Ectodermal cell (in vitro differentiated cells): ENCODE measurements at regions not wholly inside any gene's neighbourhood (a gene's known extent, or its start where the extent isn't known, plus 50 kb on each side); places are given as distances from the start of the nearest gene placed in this dataset.

Source experiments
- H3K27ac ChIP-seq: 2 replicates; pipeline ENCODE4 v1.7.0; 2013; ENCODE audit warnings: mild to moderate bottlenecking, low read depth, low read length; ENCODE audit not compliant: insufficient read depth, poor library complexity, severe bottlenecking
- H3K27me3 ChIP-seq: 2 replicates; pipeline ENCODE4 v1.7.0; 2013; ENCODE audit warnings: mild to moderate bottlenecking, low read length; ENCODE audit not compliant: insufficient read depth, control insufficient read depth, poor library complexity, severe bottlenecking
- H3K36me3 ChIP-seq: one replicate; pipeline ENCODE4 v1.7.0; 2013; ENCODE audit warnings: low read length; ENCODE audit not compliant: control insufficient read depth, insufficient read depth
- H3K4me1 ChIP-seq: one replicate; pipeline ENCODE4 v1.7.0; 2013; ENCODE audit warnings: low read length; ENCODE audit not compliant: control insufficient read depth, insufficient read depth
- H3K4me3 ChIP-seq: 2 replicates; pipeline ENCODE4 v1.7.0; 2013; ENCODE audit warnings: low read depth, low read length, control low read depth; ENCODE audit not compliant: insufficient read depth
- H3K9me3 ChIP-seq: 2 replicates; pipeline ENCODE4 v1.7.0; 2013; ENCODE audit warnings: mild to moderate bottlenecking, low read length, moderate library complexity; ENCODE audit not compliant: control insufficient read depth
- WGBS, 2 experiments: methylation state at CpG; one replicate each; pipeline ENCODE4 v1.1.7; 2013; ENCODE audit warnings: missing lambda C conversion rate in 2 of 2; 5-methylcytosine and 5-hydroxymethylcytosine counted together

- Histone ChIP-seq H3K9me3 (no peaks in the 10 kb centered on the region), H3K27ac (no peak overlapping the region), H3K36me3 (no peaks in the 10 kb centered on the region), H3K4me1 (no peaks in the 10 kb centered on the region), H3K27me3 (no peaks in the 10 kb centered on the region), H3K4me3 (no peak overlapping the region)
- 58 to 65% methylated on average over 3 of the region's 3 CpGs for WGBS, 2 experiments
Observed at GRCh38 chr5:120080781-120081180, 383.3 kb upstream of the PRR16 start.

GRCh38 chr5:120082316-120083068 is 381.6 kb upstream of the PRR16 start:
- Histone ChIP-seq H3K4me1 (no peaks in the 10 kb centered on the region), H3K27me3 (no peaks in the 10 kb centered on the region), H3K36me3 (no peaks in the 10 kb centered on the region), H3K27ac (no peak overlapping the region), H3K9me3 (no peaks in the 10 kb centered on the region), H3K4me3 (no peak overlapping the region)
- WGBS, 2 experiments = 96 to 97% methylated on average over 3 of the region's 3 CpGs

- Histone ChIP-seq H3K27me3 (no peaks in the 10 kb centered on the region), H3K4me3 (no peak overlapping the region), H3K27ac (no peak overlapping the region), H3K4me1 (no peaks in the 10 kb centered on the region), H3K9me3 (no peaks in the 10 kb centered on the region), H3K36me3 (no peaks in the 10 kb centered on the region)
Observed at GRCh38 chr5:120083851-120084542, 380.1 kb upstream of the PRR16 start.

GRCh38 chr5:120084543-120084870 is 379.6 kb upstream of the PRR16 start:
- 89 to 95% methylated on average over 1 of the region's 2 CpGs for WGBS, 2 experiments
- no peak overlapping the region for H3K4me3 ChIP-seq

GRCh38 chr5:120086081-120086480 is 378.0 kb upstream of the PRR16 start:
- WGBS, 2 experiments = 75 to 78% methylated on average over 2 of the region's 2 CpGs
- H3K4me3 ChIP-seq = no peak overlapping the region
- no peaks in the 10 kb centered on the region for H3K36me3 ChIP-seq

More at GRCh38 chr5:120084543-120084870, 379.6 kb upstream of the PRR16 start:
- H3K27ac ChIP-seq = no peak overlapping the region
- no peaks in the 10 kb centered on the region for H3K4me1 ChIP-seq
- no peaks in the 10 kb centered on the region for H3K36me3 ChIP-seq
- H3K9me3 ChIP-seq = no peaks in the 10 kb centered on the region
- no peaks in the 10 kb centered on the region for H3K27me3 ChIP-seq

GRCh38 chr5:120088412-120088811 is 375.7 kb upstream of the PRR16 start:
- no peak overlapping the region for H3K4me3 ChIP-seq
- H3K4me1 ChIP-seq = no peaks in the 10 kb centered on the region
- H3K27ac ChIP-seq = no peak overlapping the region
- no peaks in the 10 kb centered on the region for H3K36me3 ChIP-seq
- WGBS, 2 experiments = 100% methylated on average over 2 of the region's 2 CpGs
- H3K27me3 ChIP-seq = no peaks in the 10 kb centered on the region
- H3K9me3 ChIP-seq = no peaks in the 10 kb centered on the region

More at GRCh38 chr5:120086081-120086480, 378.0 kb upstream of the PRR16 start:
- no peaks in the 10 kb centered on the region for H3K4me1 ChIP-seq
- no peaks in the 10 kb centered on the region for H3K9me3 ChIP-seq
- no peaks in the 10 kb centered on the region for H3K27me3 ChIP-seq
- H3K27ac ChIP-seq = no peak overlapping the region

GRCh38 chr5:120088836-120089235 is 375.3 kb upstream of the PRR16 start:
- H3K4me1 ChIP-seq = no peaks in the 10 kb centered on the region
- 92 to 100% methylated on average over 1 of the region's 1 CpG for WGBS, 2 experiments
- no peaks in the 10 kb centered on the region for H3K27me3 ChIP-seq
- no peaks in the 10 kb centered on the region for H3K36me3 ChIP-seq
- H3K4me3 ChIP-seq = no peak overlapping the region
- no peak overlapping the region for H3K27ac ChIP-seq
- no peaks in the 10 kb centered on the region for H3K9me3 ChIP-seq

GRCh38 chr5:120091376-120091948 is 372.6 kb upstream of the PRR16 start:
- Histone ChIP-seq H3K27me3 (no peaks in the 10 kb centered on the region), H3K27ac (no peak overlapping the region), H3K4me3 (no peak overlapping the region), H3K4me1 (no peaks in the 10 kb centered on the region), H3K36me3 (no peaks in the 10 kb centered on the region), H3K9me3 (no peaks in the 10 kb centered on the region)
- WGBS, 2 experiments = 92 to 98% methylated on average over 1 to 3 of the region's 3 CpGs

GRCh38 chr5:120092649-120093048 is 371.5 kb upstream of the PRR16 start:
- H3K27ac ChIP-seq = no peak overlapping the region
- H3K4me1 ChIP-seq = no peaks in the 10 kb centered on the region
- H3K36me3 ChIP-seq = no peaks in the 10 kb centered on the region
- H3K27me3 ChIP-seq = no peaks in the 10 kb centered on the region
- H3K9me3 ChIP-seq = no peaks in the 10 kb centered on the region
- WGBS, 2 experiments = 83 to 90% methylated on average over 2 of the region's 2 CpGs
- no peak overlapping the region for H3K4me3 ChIP-seq

GRCh38 chr5:120093178-120093577 is 370.9 kb upstream of the PRR16 start:
- Histone ChIP-seq H3K36me3 (no peaks in the 10 kb centered on the region), H3K4me3 (no peak overlapping the region), H3K9me3 (no peaks in the 10 kb centered on the region), H3K27me3 (no peaks in the 10 kb centered on the region), H3K4me1 (no peaks in the 10 kb centered on the region), H3K27ac (no peak overlapping the region)
- 90 to 96% methylated on average over 6 to 7 of the region's 7 CpGs for WGBS, 2 experiments
